HepG2 (cell line): ENCODE measurements at regions not wholly inside any gene's neighbourhood (a gene's known extent, or its start where the extent isn't known, plus 50 kb on each side); places are given as distances from the start of the nearest gene placed in this dataset.
A peak's percentile ranks its signal among the peaks of the same experiment; 100 is the strongest.

Experiments
- ATAC-seq: fragments of 200-7000 bp; cut with Tn5 transposase; 3 replicates; pipeline ENCODE4 v1.9.1; 2020; ENCODE audit warnings: mild to moderate bottlenecking, moderate library complexity
- BruUV-seq: library from RNA; stranded (reverse); fragments of 400-500 nt; replicated peaks from 2 replicates; lab custom pipeline; 2021; lab: Mats Ljungman, UMichigan
- CTCF ChIA-PET: fragments of 300-600 bp; formaldehyde crosslinking; extraction: SDS; loops from one replicate; lab custom pipeline; 2021; ENCODE audit warnings: low total read pairs, inconsistent platforms, low intra/inter-chr PET ratio; lab: Yijun Ruan, JAX
- POLR2A ChIA-PET: fragments of 350-600 bp; sonication (Branson Sonifier 250); formaldehyde crosslinking; loops from one replicate; lab custom pipeline; 2020; ENCODE audit warnings: antibody characterized with exemption, inconsistent platforms; lab: Yijun Ruan, JAX
- DNase-seq: peaks from one replicate; pipeline ENCODE4 v3.0.0-alpha.2; 2015; ENCODE audit warnings: low spot score
- FAIRE-seq: peaks from 3 replicates; lab custom pipeline; 2011; peaks lifted over from hg19 to GRCh38; lab: Jason Lieb, UNC
- H2AFZ ChIP-seq: one replicate; pipeline ENCODE4 v1.6.1; 2011; ENCODE audit warnings: low read length, inconsistent platforms
- H3K27ac ChIP-seq: fragments of 300-600 bp; 3 replicates; pipeline ENCODE4 v1.8.0; 2011; ENCODE audit warnings: mixed run types, mild to moderate bottlenecking, mixed read lengths, low read length, inconsistent platforms; ENCODE audit not compliant: insufficient read depth; ENCODE audit errors: extremely low read length
- H3K27me3 ChIP-seq, 2 experiments: fragments of 200-600 bp in 1 of 2; 2 replicates in 1 of 2; 3 replicates in 1 of 2; pipeline versions ENCODE4 v1.6.0 to v1.8.0; 2011; ENCODE audit warnings: low read length in 2 of 2, mild to moderate bottlenecking in 2 of 2, moderate library complexity in 2 of 2, inconsistent platforms in 1 of 2; ENCODE audit not compliant: insufficient read depth in 2 of 2, control insufficient read depth in 1 of 2
- H3K36me3 ChIP-seq, 2 experiments: fragments of 200-600 bp in 1 of 2; replicated peaks in 1 of 2; 2 replicates in 1 of 2; 3 replicates in 1 of 2; pipeline versions ENCODE4 v1.5.1 to v1.8.0; 2011; ENCODE audit warnings: low read length in 2 of 2, inconsistent platforms in 1 of 2; ENCODE audit not compliant: insufficient read depth in 2 of 2, control insufficient read depth in 1 of 2
- H3K4me1 ChIP-seq: 2 replicates; pipeline ENCODE4 v1.5.1; 2012; ENCODE audit warnings: low read length, inconsistent platforms; ENCODE audit not compliant: insufficient read depth
- H3K4me2 ChIP-seq: 2 replicates; pipeline ENCODE4 v1.6.0; 2011; ENCODE audit warnings: low read depth, low read length, inconsistent platforms
- H3K4me3 ChIP-seq, 3 experiments: fragments of 200-600 bp in 1 of 3; sonication (generic), shearing (Covaris generic) in 1 of 3; replicated peaks in 1 of 3; 2 replicates each; pipeline ENCODE4 v1.5.1; 2011 to 2016; ENCODE audit warnings: low read length in 3 of 3, inconsistent platforms in 2 of 3, low read depth in 2 of 3, mild to moderate bottlenecking in 2 of 3, control low read depth in 1 of 3, mixed read lengths in 1 of 3; ENCODE audit not compliant: insufficient read depth in 1 of 3
- H3K79me2 ChIP-seq: one replicate; pipeline ENCODE4 v1.6.1; 2011; ENCODE audit warnings: low read length, inconsistent platforms; ENCODE audit not compliant: insufficient read depth
- H3K9ac ChIP-seq: 2 replicates; pipeline ENCODE4 v1.6.0; 2011; ENCODE audit warnings: mild to moderate bottlenecking, low read depth, low read length, inconsistent platforms; ENCODE audit not compliant: insufficient read depth
- H3K9me3 ChIP-seq: 2 replicates; pipeline ENCODE4 v1.5.1; 2012; ENCODE audit warnings: mild to moderate bottlenecking, low read length
- H4K20me1 ChIP-seq: 2 replicates; pipeline ENCODE4 v1.6.0; 2011; ENCODE audit warnings: inconsistent platforms, mild to moderate bottlenecking, low read length, moderate library complexity; ENCODE audit not compliant: insufficient read depth
- ADNP ChIP-seq: sonication (generic); formaldehyde crosslinking; IDR thresholded peaks from 2 replicates; pipeline ENCODE4 v1.4.0; 2020; ENCODE audit warnings: missing genetic modification reagents
- JUNB ChIP-seq: sonication (generic); formaldehyde crosslinking; IDR thresholded peaks from 2 replicates; pipeline ENCODE4 v1.8.0; 2022; ENCODE audit warnings: missing genetic modification reagents, mild to moderate bottlenecking, borderline replicate concordance
- KLF11 ChIP-seq: IDR thresholded peaks from 2 replicates; pipeline ENCODE4 v1.6.1; 2016; ENCODE audit warnings: missing compliant biosample characterization
- MAZ ChIP-seq, 2 experiments: sonication (generic) in 1 of 2; formaldehyde crosslinking in 1 of 2; IDR thresholded peaks; 2 replicates each; pipeline versions ENCODE4 v1.5.0 to v1.6.1; 2012 to 2020; ENCODE audit warnings: low read depth in 2 of 2, mild to moderate bottlenecking in 2 of 2, borderline replicate concordance in 1 of 2, improper control_type of control experiment in 1 of 2, low read length in 1 of 2, missing genetic modification reagents in 1 of 2, moderate library complexity in 1 of 2
- NKX3-1 ChIP-seq: sonication (generic); formaldehyde crosslinking; IDR thresholded peaks from 2 replicates; pipeline ENCODE4 v1.5.0; 2020; ENCODE audit warnings: missing genetic modification reagents
- PLSCR1 ChIP-seq: sonication (generic); formaldehyde crosslinking; IDR thresholded peaks from 2 replicates; pipeline ENCODE4 v1.5.0; 2020; ENCODE audit warnings: missing genetic modification reagents, mild to moderate bottlenecking, borderline replicate concordance
- ZBTB40 ChIP-seq, 2 experiments: fragments of 450-650 bp in 1 of 2; sonication (generic) in 1 of 2; formaldehyde crosslinking in 1 of 2; IDR thresholded peaks; 2 replicates each; pipeline versions ENCODE4 v1.6.1 to v1.8.0; 2016 to 2022; ENCODE audit warnings: antibody characterized with exemption in 1 of 2, mild to moderate bottlenecking in 1 of 2, missing genetic modification reagents in 1 of 2
- ZFP62 ChIP-seq: sonication (generic); formaldehyde crosslinking; IDR thresholded peaks from 2 replicates; pipeline ENCODE4 v1.4.0; 2020; ENCODE audit warnings: missing genetic modification reagents
- ZFP82 ChIP-seq: sonication (generic); formaldehyde crosslinking; IDR thresholded peaks from 2 replicates; pipeline ENCODE4 v1.5.1; 2020; ENCODE audit warnings: mild to moderate bottlenecking, missing genetic modification reagents, borderline replicate concordance
- ZFP91 ChIP-seq: sonication (generic); formaldehyde crosslinking; IDR thresholded peaks from 2 replicates; pipeline ENCODE4 v1.9.0; 2022; ENCODE audit warnings: missing genetic modification reagents, mild to moderate bottlenecking, borderline replicate concordance
- whole genome bisulfite sequencing: methylation state at CpG from one replicate; pipeline ENCODE4 v1.1.6; 2017; ENCODE audit warnings: low lambda C conversion rate; 5-methylcytosine and 5-hydroxymethylcytosine counted together
- in situ Hi-C: cut with HindIII; loops from 2 replicates; pipeline ENCODE4 v1.10.0; 2017; ENCODE audit warnings: low pct_unique_long_range_greater_than_20kb; ENCODE audit not compliant: extremely low pct_ligation_motif_present
- intact Hi-C: fragments of 100-400 bp; cut with micrococcal nuclease; formaldehyde crosslinking; loops from one replicate; pipeline ENCODE4 v1.10.0; 2022; ENCODE audit not compliant: unreplicated experiment

GRCh38 chr3:187945374-187945773, 200.1 kb upstream of the BCL6 start (continued):
- TF ChIP-seq ZFP62 (CRISPR knock-in tag), result no peak
- no peak for TF ChIP-seq ADNP (CRISPR knock-in tag)
- TF ChIP-seq, all 625 proteins: peak for 0

GRCh38 chr3:187946163-187946691, 201.0 kb upstream of the BCL6 start:
- in situ Hi-C loops, result no loop called here
- Histone ChIP-seq H3K9me3 (no peaks in the 10 kb centered on the region), H3K4me3 (no peak overlapping the region), H3K79me2 (no peaks in the 10 kb centered on the region), H2AFZ (no peak overlapping the region), H3K4me1 (peaks cover 72% of the 10 kb centered on the region), H3K27me3 (peaks cover 0 to 3% of the 10 kb centered on the region in 2 experiments; a peak in 2 of 5 replicates), H3K27ac (no peak overlapping the region), H3K4me2 (no peak overlapping the region), H3K36me3 (no peaks in the 10 kb centered on the region), H3K9ac (no peak overlapping the region), H4K20me1 (no peaks in the 10 kb centered on the region)
- FAIRE-seq, result no peak
- POLR2A ChIA-PET, result interaction anchor here (0.7 kb wide), 1 partner anchor 46 kb away, joined by 3 read pairs; no protein-coding TSS in a partner anchor
- DNase-seq, result peak; percentile 35
- ATAC-seq, result peak; percentile 42
- BruUV-seq, result no TSS peak
- CTCF ChIA-PET, result no interaction called here
- intact Hi-C loops, result no loop called here
- WGBS, result 25% methylated on average over 4 of the region's 4 CpGs
- TF ChIP-seq ZFP91 (CRISPR knock-in tag) (no peak), JUNB (no peak), ZBTB40 (IDR thresholded peaks at IDR 0.05) (no peak), ZBTB40 (CRISPR knock-in tag; IDR thresholded peaks at IDR 0.05) (no peak), ZFP82 (CRISPR knock-in tag) (no peak), PLSCR1 (no peak), ADNP (CRISPR knock-in tag) (no peak), KLF11 (CRISPR knock-in tag) (no peak), MAZ (IDR thresholded peaks at IDR 0.05; ENCODE audit: borderline replicate concordance, low read depth, low read length) (no peak), MAZ (CRISPR knock-in tag; IDR thresholded peaks at IDR 0.05; ENCODE audit: low read depth) (no peak), NKX3-1 (CRISPR knock-in tag) (no peak)
